SK-N-SH (cell line): ENCODE measurements at regions not wholly inside any gene's neighbourhood (a gene's known extent, or its start where the extent isn't known, plus 50 kb on each side); places are given as distances from the start of the nearest gene placed in this dataset.

Experiments
- CTCF ChIA-PET: fragments of 300-600, 350-600 bp; formaldehyde crosslinking; extraction: SDS; loops from one replicate; lab custom pipeline; 2021; lab: Yijun Ruan, JAX
- POLR2A ChIA-PET: fragments of 350-600 bp; sonication (Branson Sonifier 250); formaldehyde crosslinking; extraction: SDS; loops from one replicate; lab custom pipeline; 2020; ENCODE audit warnings: antibody characterized with exemption, inconsistent platforms; lab: Yijun Ruan, JAX
- DNase-seq: peaks from one replicate; pipeline ENCODE4 v3.0.0; 2012
- H2AFZ ChIP-seq: fragments of 200-600 bp; sonication (generic); 2 replicates; pipeline ENCODE4 v1.8.1; 2016; ENCODE audit warnings: antibody characterized with exemption, mild to moderate bottlenecking, low read depth
- H3F3A ChIP-seq: fragments of 200-600 bp; sonication (generic); replicated peaks from 2 replicates; pipeline ENCODE3; 2016; ENCODE audit warnings: antibody characterized with exemption, mild to moderate bottlenecking; ENCODE audit not compliant: insufficient read depth
- H3K27ac ChIP-seq, 2 experiments: fragments of 200-500 bp in 1 of 2; fragments of 200-600 bp in 1 of 2; sonication (Bioruptor generic) in 1 of 2; sonication (generic), shearing (Covaris generic) in 1 of 2; 2 replicates each; pipeline versions ENCODE4 v1.5.1 to v1.6.1; 2014 to 2016; ENCODE audit warnings: low read depth in 2 of 2, inconsistent platforms in 1 of 2, low read length in 1 of 2, mild to moderate bottlenecking in 1 of 2, mixed read lengths in 1 of 2
- H3K27me3 ChIP-seq: fragments of 200-600 bp; sonication (generic), shearing (Covaris generic); 2 replicates; pipeline ENCODE4 v1.6.1; 2016; ENCODE audit warnings: mixed run types; ENCODE audit not compliant: insufficient read depth
- H3K36me3 ChIP-seq, 2 experiments: fragments of 200-500 bp in 1 of 2; fragments of 200-600 bp in 1 of 2; sonication (Bioruptor generic) in 1 of 2; sonication (generic) in 1 of 2; replicated peaks in 1 of 2; 2 replicates each; pipeline versions ENCODE3 to v1.5.1; 2014 to 2016; ENCODE audit warnings: low read length in 1 of 2, mild to moderate bottlenecking in 1 of 2; ENCODE audit not compliant: insufficient read depth in 2 of 2, control insufficient read depth in 1 of 2
- H3K4me1 ChIP-seq, 2 experiments: fragments of 200-500 bp in 1 of 2; fragments of 200-600 bp in 1 of 2; sonication (Bioruptor generic) in 1 of 2; sonication (generic), shearing (Covaris generic) in 1 of 2; 2 replicates each; pipeline versions ENCODE4 v1.5.1 to v1.6.1; 2014 to 2016; ENCODE audit warnings: low read depth in 1 of 2, low read length in 1 of 2, mixed run types in 1 of 2; ENCODE audit not compliant: insufficient read depth in 2 of 2, control insufficient read depth in 1 of 2
- H3K4me2 ChIP-seq: fragments of 200-600 bp; sonication (generic), shearing (Covaris generic); 2 replicates; pipeline ENCODE4 v1.6.1; 2017; ENCODE audit warnings: mixed run types
- H3K4me3 ChIP-seq, 2 experiments: fragments of 200-500 bp in 1 of 2; fragments of 200-600 bp in 1 of 2; sonication (Bioruptor generic) in 1 of 2; sonication (generic), shearing (Covaris generic) in 1 of 2; 2 replicates each; pipeline versions ENCODE4 v1.5.1 to v1.8.1; 2014 to 2016; ENCODE audit warnings: low read depth in 2 of 2, inconsistent platforms in 1 of 2, low read length in 1 of 2, mild to moderate bottlenecking in 1 of 2, mixed read lengths in 1 of 2, moderate library complexity in 1 of 2
- H3K79me2 ChIP-seq: fragments of 200-600 bp; sonication (generic); 2 replicates; pipeline ENCODE4 v1.8.1; 2017; ENCODE audit warnings: mild to moderate bottlenecking; ENCODE audit not compliant: insufficient read depth
- H3K9ac ChIP-seq: fragments of 200-600 bp; sonication (generic); 2 replicates; pipeline ENCODE4 v1.6.1; 2017; ENCODE audit warnings: mixed run types
- H3K9me2 ChIP-seq: fragments of 200-600 bp; sonication (generic); 2 replicates; pipeline ENCODE4 v1.6.1; 2017; ENCODE audit warnings: mixed run types
- H3K9me3 ChIP-seq: fragments of 200-600 bp; sonication (generic); 2 replicates; pipeline ENCODE4 v1.6.1; 2017; ENCODE audit warnings: mixed run types, mild to moderate bottlenecking, moderate library complexity
- H4K20me1 ChIP-seq: fragments of 200-600 bp; sonication (generic); 2 replicates; pipeline ENCODE4 v1.6.1; 2017; ENCODE audit warnings: mild to moderate bottlenecking, mixed run types; ENCODE audit not compliant: insufficient read depth
- CHD2 ChIP-seq: fragments of 150-350 bp; IDR thresholded peaks from 2 replicates; pipeline ENCODE4 v1.6.1; 2018; ENCODE audit warnings: low read length; ENCODE audit not compliant: partially characterized antibody
- CTCF ChIP-seq: fragments of 200-600 bp; sonication (generic); IDR thresholded peaks from 2 replicates; pipeline ENCODE4 v1.6.1; 2017; ENCODE audit warnings: antibody characterized with exemption, mild to moderate bottlenecking, moderate library complexity
- FOXM1 ChIP-seq: IDR thresholded peaks from 2 replicates; pipeline ENCODE4 v1.4.0; 2012; ENCODE audit warnings: low read depth, mild to moderate bottlenecking
- GABPA ChIP-seq: IDR thresholded peaks from 2 replicates; pipeline ENCODE4 v1.4.0; 2012; ENCODE audit warnings: low read depth, mild to moderate bottlenecking
- MXI1 ChIP-seq: IDR thresholded peaks from 2 replicates; pipeline ENCODE4 v1.6.1; 2012; ENCODE audit warnings: mild to moderate bottlenecking, low read depth, low read length, improper control_type of control experiment
- NFIC ChIP-seq: IDR thresholded peaks from 2 replicates; pipeline ENCODE4 v1.4.0; 2012; ENCODE audit warnings: borderline replicate concordance
- PBX3 ChIP-seq: IDR thresholded peaks from 2 replicates; pipeline ENCODE4; 2012
- RCOR1 ChIP-seq: fragments of 150-350 bp; IDR thresholded peaks from 2 replicates; pipeline ENCODE4 v1.6.1; 2017; ENCODE audit warnings: antibody characterized with exemption, low read length
- REST ChIP-seq: IDR thresholded peaks from 2 replicates; pipeline ENCODE4 v1.6.1; 2012; ENCODE audit warnings: mild to moderate bottlenecking, low read depth, low read length, moderate library complexity
- RFX5 ChIP-seq: IDR thresholded peaks from 2 replicates; pipeline ENCODE4 v1.6.1; 2012; ENCODE audit warnings: mild to moderate bottlenecking, improper control_type of control experiment, low read length
- RXRA ChIP-seq: IDR thresholded peaks from 2 replicates; pipeline ENCODE4 v1.4.0; 2012; ENCODE audit warnings: low read depth, mild to moderate bottlenecking, borderline replicate concordance
- SMC3 ChIP-seq: IDR thresholded peaks from 2 replicates; pipeline ENCODE4 v1.6.1; 2012; ENCODE audit warnings: low read depth, low read length, improper control_type of control experiment
- YY1 ChIP-seq: IDR thresholded peaks from 2 replicates; pipeline ENCODE4 v1.4.0; 2012; ENCODE audit warnings: low read depth, mild to moderate bottlenecking
- WGBS: methylation state at CpG from one replicate; pipeline ENCODE4 v1.1.6; 2017; ENCODE audit warnings: low lambda C conversion rate; 5-methylcytosine and 5-hydroxymethylcytosine counted together
- TF ChIP-seq, protein P1 (sequence below): fragments of 150-350 bp; IDR thresholded peaks from 2 replicates; pipeline ENCODE4 v1.6.1; 2017; ENCODE audit warnings: antibody characterized with exemption, low read length, low read depth, borderline replicate concordance
- TF ChIP-seq, protein P2 (sequence below): IDR thresholded peaks from 2 replicates; pipeline ENCODE4 v1.4.0; 2012; ENCODE audit warnings: low read depth

GRCh38 chr7:144941127-144941526, 105.3 kb upstream of the TPK1 start:
- no peak for DNase-seq
- Histone ChIP-seq H3K9me2 (no peaks in the 10 kb centered on the region; the same call in 1 of the 2 replicates), H3K36me3 (no peaks in the 10 kb centered on the region), H3K27ac (no peak overlapping the region), H3K4me1 (no peaks in the 10 kb centered on the region), H2AFZ (0 out of 2 replicates have a peak overlapping the region, but pooled peaks have one; percentile 14), H4K20me1 (no peaks in the 10 kb centered on the region), H3K4me3 (no peak overlapping the region), H3K27me3 (no peaks in the 10 kb centered on the region), H3K4me2 (no peak overlapping the region), H3K9ac (no peak overlapping the region), H3K9me3 (peaks cover 4% of the 10 kb centered on the region), H3K79me2 (no peaks in the 10 kb centered on the region), H3F3A (no peaks in the 10 kb centered on the region)
- CTCF ChIA-PET = no interaction called here
- TF ChIP-seq RFX5 (no peak), RCOR1 (no peak), REST (no peak), RXRA (no peak), FOXM1 (no peak), SMC3 (no peak), CTCF (no peak), YY1 (no peak), GABPA (no peak), PBX3 (no peak), CHD2 (no peak), MXI1 (no peak), NFIC (no peak)
- TF ChIP-seq, protein P1, sequence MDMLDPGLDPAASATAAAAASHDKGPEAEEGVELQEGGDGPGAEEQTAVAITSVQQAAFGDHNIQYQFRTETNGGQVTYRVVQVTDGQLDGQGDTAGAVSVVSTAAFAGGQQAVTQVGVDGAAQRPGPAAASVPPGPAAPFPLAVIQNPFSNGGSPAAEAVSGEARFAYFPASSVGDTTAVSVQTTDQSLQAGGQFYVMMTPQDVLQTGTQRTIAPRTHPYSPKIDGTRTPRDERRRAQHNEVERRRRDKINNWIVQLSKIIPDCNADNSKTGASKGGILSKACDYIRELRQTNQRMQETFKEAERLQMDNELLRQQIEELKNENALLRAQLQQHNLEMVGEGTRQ = no peak
- TF ChIP-seq, protein P2, sequence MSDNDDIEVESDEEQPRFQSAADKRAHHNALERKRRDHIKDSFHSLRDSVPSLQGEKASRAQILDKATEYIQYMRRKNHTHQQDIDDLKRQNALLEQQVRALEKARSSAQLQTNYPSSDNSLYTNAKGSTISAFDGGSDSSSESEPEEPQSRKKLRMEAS = no peak
- 6% methylated on average over 1 of the region's 1 CpG for WGBS
- POLR2A ChIA-PET = no interaction called here
